ENCODE measurements at regions not wholly inside any gene's neighbourhood (a gene's known extent, or its start where the extent isn't known, plus 50 kb on each side); places are given as distances from the start of the nearest gene placed in this dataset.

DNA sequence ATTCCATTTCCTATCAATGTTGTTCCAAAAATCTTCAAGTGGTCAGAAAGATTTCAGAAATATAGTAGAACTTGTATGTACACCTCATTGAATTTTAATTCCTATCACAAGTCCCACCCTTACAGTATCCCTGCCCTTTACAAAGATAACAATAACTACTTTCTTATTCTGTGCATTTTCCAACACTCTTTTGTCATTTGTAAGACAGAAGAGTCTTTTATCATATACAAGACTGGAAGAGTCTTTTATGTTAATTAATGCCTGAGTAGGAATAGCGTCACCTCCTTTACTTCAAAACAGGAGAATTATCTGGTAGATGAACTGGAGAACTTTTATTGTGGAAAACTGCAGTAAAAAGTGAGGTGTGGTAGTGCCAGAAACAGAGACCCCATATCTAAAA is 193.9 kb upstream of the SEMA3C start:
- no peaks in the 10 kb centered on the region for H3K79me2 ChIP-seq (ENCODE audit: control insufficient read depth, insufficient read depth, low read length)
- H3K27ac ChIP-seq (ENCODE audit: control insufficient read depth, insufficient read depth, low read length): no peak overlapping the region
- no peak for FAIRE-seq
- no peaks in the 10 kb centered on the region for H3K4me1 ChIP-seq (ENCODE audit: control insufficient read depth, extremely low read depth, insufficient read depth, low read length)
- no peak overlapping the region for H3K4me2 ChIP-seq (ENCODE audit: control insufficient read depth, extremely low read depth, insufficient read depth, low read depth, low read length)
- no peak overlapping the region for H3K4me3 ChIP-seq (ENCODE audit: control insufficient read depth in 2 of 3, extremely low read depth in 1 of 3, insufficient read depth in 2 of 3, low read depth in 1 of 3, low read length in 3 of 3)
- DNase-seq (ENCODE audit: low read depth, low spot score): no peak
- dilution Hi-C loops (cut with MboI; ENCODE audit: extremely low pct_ligation_motif_present, low sequenced_read_pairs): no loop called here
- no peaks in the 10 kb centered on the region for H3K36me3 ChIP-seq (ENCODE audit: control insufficient read depth in 2 of 2, extremely low read depth in 1 of 2, insufficient read depth in 2 of 2, low read length in 2 of 2)
- no peaks in the 10 kb centered on the region for H3K9me3 ChIP-seq (ENCODE audit: control insufficient read depth, low read depth, low read length)
- H3K27me3 ChIP-seq (ENCODE audit: control insufficient read depth, extremely low read depth, insufficient read depth, low read length): no peaks in the 10 kb centered on the region
- H3K9me1 ChIP-seq (ENCODE audit: control insufficient read depth, extremely low read depth, insufficient read depth, low read length): no peaks in the 10 kb centered on the region
- H3K9ac ChIP-seq (ENCODE audit: control insufficient read depth, extremely low read depth, insufficient read depth, low read length): no peak overlapping the region
- TF ChIP-seq, protein P1, sequence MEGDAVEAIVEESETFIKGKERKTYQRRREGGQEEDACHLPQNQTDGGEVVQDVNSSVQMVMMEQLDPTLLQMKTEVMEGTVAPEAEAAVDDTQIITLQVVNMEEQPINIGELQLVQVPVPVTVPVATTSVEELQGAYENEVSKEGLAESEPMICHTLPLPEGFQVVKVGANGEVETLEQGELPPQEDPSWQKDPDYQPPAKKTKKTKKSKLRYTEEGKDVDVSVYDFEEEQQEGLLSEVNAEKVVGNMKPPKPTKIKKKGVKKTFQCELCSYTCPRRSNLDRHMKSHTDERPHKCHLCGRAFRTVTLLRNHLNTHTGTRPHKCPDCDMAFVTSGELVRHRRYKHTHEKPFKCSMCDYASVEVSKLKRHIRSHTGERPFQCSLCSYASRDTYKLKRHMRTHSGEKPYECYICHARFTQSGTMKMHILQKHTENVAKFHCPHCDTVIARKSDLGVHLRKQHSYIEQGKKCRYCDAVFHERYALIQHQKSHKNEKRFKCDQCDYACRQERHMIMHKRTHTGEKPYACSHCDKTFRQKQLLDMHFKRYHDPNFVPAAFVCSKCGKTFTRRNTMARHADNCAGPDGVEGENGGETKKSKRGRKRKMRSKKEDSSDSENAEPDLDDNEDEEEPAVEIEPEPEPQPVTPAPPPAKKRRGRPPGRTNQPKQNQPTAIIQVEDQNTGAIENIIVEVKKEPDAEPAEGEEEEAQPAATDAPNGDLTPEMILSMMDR (optimal IDR thresholded peaks at IDR 0.05 in 1 of 3, IDR thresholded peaks at IDR 0.05 in 1 of 3, conservative IDR thresholded peaks at IDR 0.05 in 1 of 3; ENCODE audit: extremely low read depth in 1 of 3, insufficient read depth in 2 of 3, low read length in 3 of 3): no peak
- TF ChIP-seq EZH2 (IDR thresholded peaks at IDR 0.05; ENCODE audit: low read length): no peak
- no peak overlapping the region for H2AFZ ChIP-seq (ENCODE audit: control insufficient read depth, low read length)
- H4K20me1 ChIP-seq (ENCODE audit: control insufficient read depth, extremely low read depth, insufficient read depth, low read length): no peaks in the 10 kb centered on the region

- no peak overlapping the region for H3K4me2 ChIP-seq (ENCODE audit: control insufficient read depth, extremely low read depth, insufficient read depth, low read depth, low read length)
- TF ChIP-seq, protein P1 (optimal IDR thresholded peaks at IDR 0.05 in 1 of 3, IDR thresholded peaks at IDR 0.05 in 1 of 3, conservative IDR thresholded peaks at IDR 0.05 in 1 of 3; ENCODE audit: extremely low read depth in 1 of 3, insufficient read depth in 2 of 3, low read length in 3 of 3): no peak
- no peak for TF ChIP-seq EZH2 (IDR thresholded peaks at IDR 0.05; ENCODE audit: low read length)
- no peak overlapping the region for H3K27ac ChIP-seq (ENCODE audit: control insufficient read depth, insufficient read depth, low read length)
- H3K4me3 ChIP-seq (ENCODE audit: control insufficient read depth in 2 of 3, extremely low read depth in 1 of 3, insufficient read depth in 2 of 3, low read depth in 1 of 3, low read length in 3 of 3): no peak overlapping the region
- no peaks in the 10 kb centered on the region for H3K27me3 ChIP-seq (ENCODE audit: control insufficient read depth, extremely low read depth, insufficient read depth, low read length)
- no peaks in the 10 kb centered on the region for H4K20me1 ChIP-seq (ENCODE audit: control insufficient read depth, extremely low read depth, insufficient read depth, low read length)
- no peak overlapping the region for H3K9ac ChIP-seq (ENCODE audit: control insufficient read depth, extremely low read depth, insufficient read depth, low read length)
- dilution Hi-C loops (cut with MboI; ENCODE audit: extremely low pct_ligation_motif_present, low sequenced_read_pairs): no loop called here
- H2AFZ ChIP-seq (ENCODE audit: control insufficient read depth, low read length): peak overlapping the region; percentile 42
- no peak for FAIRE-seq
- no peak for DNase-seq (ENCODE audit: low read depth, low spot score)
- H3K4me1 ChIP-seq (ENCODE audit: control insufficient read depth, extremely low read depth, insufficient read depth, low read length): no peaks in the 10 kb centered on the region
- H3K9me3 ChIP-seq (ENCODE audit: control insufficient read depth, low read depth, low read length): no peaks in the 10 kb centered on the region
- H3K36me3 ChIP-seq (ENCODE audit: control insufficient read depth in 2 of 2, extremely low read depth in 1 of 2, insufficient read depth in 2 of 2, low read length in 2 of 2): no peaks in the 10 kb centered on the region
- no peaks in the 10 kb centered on the region for H3K9me1 ChIP-seq (ENCODE audit: control insufficient read depth, extremely low read depth, insufficient read depth, low read length)
- no peaks in the 10 kb centered on the region for H3K79me2 ChIP-seq (ENCODE audit: control insufficient read depth, insufficient read depth, low read length)
Observed at GRCh38 chr7:81111781-81112540, 193.1 kb upstream of the SEMA3C start.
